Ishikawa (cell line): ENCODE measurements at regions not wholly inside any gene's neighbourhood (a gene's known extent, or its start where the extent isn't known, plus 50 kb on each side); places are given as distances from the start of the nearest gene placed in this dataset.

Experiments used
- CEBPB ChIP-seq: IDR thresholded peaks from 2 replicates; pipeline ENCODE4 v1.6.1; 2012
- CREB1 ChIP-seq: IDR thresholded peaks from 2 replicates; pipeline ENCODE4 v1.6.1; 2012; ENCODE audit warnings: low read depth
- EGR1 ChIP-seq: IDR thresholded peaks from 2 replicates; pipeline ENCODE4 v1.6.1; 2012
- EP300 ChIP-seq: IDR thresholded peaks from 2 replicates; pipeline ENCODE4 v1.6.1; 2012; ENCODE audit warnings: borderline replicate concordance
- FOXM1 ChIP-seq: IDR thresholded peaks from 2 replicates; pipeline ENCODE4 v1.6.1; 2012; ENCODE audit warnings: low read depth, borderline replicate concordance
- MAX ChIP-seq: IDR thresholded peaks from 2 replicates; pipeline ENCODE4 v1.6.1; 2012
- NFIC ChIP-seq: IDR thresholded peaks from 2 replicates; pipeline ENCODE4 v1.6.1; 2012
- RAD21 ChIP-seq: IDR thresholded peaks from 2 replicates; pipeline ENCODE4 v1.6.1; 2012; ENCODE audit warnings: low read depth
- REST ChIP-seq: IDR thresholded peaks from 2 replicates; pipeline ENCODE4 v1.6.1; 2012; ENCODE audit warnings: low read depth, mild to moderate bottlenecking
- TAF1 ChIP-seq: IDR thresholded peaks from 2 replicates; pipeline ENCODE4 v1.6.1; 2012; ENCODE audit warnings: low read depth, mild to moderate bottlenecking
- TCF12 ChIP-seq: IDR thresholded peaks from 2 replicates; pipeline ENCODE4 v1.6.1; 2012; ENCODE audit warnings: low read depth
- TEAD4 ChIP-seq: IDR thresholded peaks from 2 replicates; pipeline ENCODE4 v1.6.1; 2012
- USF1 ChIP-seq: IDR thresholded peaks from 2 replicates; pipeline ENCODE4 v1.6.1; 2012
- YY1 ChIP-seq: IDR thresholded peaks from 2 replicates; pipeline ENCODE4 v1.6.1; 2012; ENCODE audit warnings: low read depth
- ZBTB7A ChIP-seq: IDR thresholded peaks from 2 replicates; pipeline ENCODE4 v1.6.1; 2012; ENCODE audit warnings: low read depth

GRCh38 chr3:178352326-178353005 is 183.8 kb upstream of the KCNMB2 start:
- TF ChIP-seq REST (no peak), RAD21 (peak; percentile 3; the same call in 1 of the 2 replicates), CREB1 (no peak), YY1 (no peak), TAF1 (no peak), TCF12 (0 out of 2 replicates have a peak, but pooled peaks have one; percentile 15), MAX (0 out of 2 replicates have a peak, but pooled peaks have one; percentile 17), CEBPB (no peak), ZBTB7A (no peak), NFIC (peak; percentile 43; the same call in 1 of the 2 replicates), FOXM1 (no peak), USF1 (no peak), TEAD4 (peak; percentile 85), EP300 (no peak), EGR1 (no peak)

GRCh38 chr3:178353006-178353694 is 183.1 kb upstream of the KCNMB2 start:
- TF ChIP-seq CREB1 = no peak
- no peak for TF ChIP-seq ZBTB7A
- TF ChIP-seq MAX = no peak
- TF ChIP-seq FOXM1 = no peak
- no peak for TF ChIP-seq REST
- no peak for TF ChIP-seq TCF12
- TF ChIP-seq EGR1 = no peak
- TF ChIP-seq EP300 = no peak
- no peak for TF ChIP-seq NFIC
- no peak for TF ChIP-seq RAD21
- TF ChIP-seq CEBPB = no peak
- TF ChIP-seq TEAD4 = no peak
- TF ChIP-seq YY1 = no peak
- TF ChIP-seq TAF1 = no peak
- no peak for TF ChIP-seq USF1

GRCh38 chr3:178359728-178360127 is 176.5 kb upstream of the KCNMB2 start:
- TF ChIP-seq ZBTB7A (no peak), CREB1 (no peak), YY1 (no peak), FOXM1 (no peak), CEBPB (no peak), MAX (no peak), NFIC (no peak), REST (no peak), EP300 (no peak), EGR1 (no peak)
